Memory B cell (primary cell): ENCODE measurements at regions not wholly inside any gene's neighbourhood (a gene's known extent, or its start where the extent isn't known, plus 50 kb on each side); places are given as distances from the start of the nearest gene placed in this dataset.

Source experiments
- ATAC-seq: fragments of 150-1000 bp; cut with Tn5 transposase; 2 replicates; pipeline ENCODE4 v1.10.0; 2021; ENCODE audit warnings: low read depth, mild to moderate bottlenecking, moderate library complexity
- DNase-seq, 2 donors: peaks; one replicate each; pipeline ENCODE4 v3.0.0; 2022; ENCODE audit warnings: low spot score in 2 of 2
- H3K27ac Mint-ChIP-seq: one replicate; pipeline ENCODE4 v1.8.0; 2022; ENCODE audit warnings: mild to moderate bottlenecking, moderate library complexity, mixed read lengths
- H3K27me3 Mint-ChIP-seq: one replicate; pipeline ENCODE4 v1.8.0; 2022; ENCODE audit warnings: mixed read lengths
- H3K36me3 Mint-ChIP-seq: one replicate; pipeline ENCODE4 v1.8.0; 2022; ENCODE audit warnings: mild to moderate bottlenecking, mixed read lengths
- H3K4me1 Mint-ChIP-seq: one replicate; pipeline ENCODE4 v1.8.0; 2022; ENCODE audit warnings: mixed read lengths
- H3K4me3 Mint-ChIP-seq: one replicate; pipeline ENCODE4 v1.8.0; 2022; ENCODE audit warnings: mild to moderate bottlenecking, moderate library complexity, mixed read lengths
- H3K9me3 Mint-ChIP-seq: one replicate; pipeline ENCODE4 v1.8.0; 2022; ENCODE audit warnings: mixed read lengths

DNA sequence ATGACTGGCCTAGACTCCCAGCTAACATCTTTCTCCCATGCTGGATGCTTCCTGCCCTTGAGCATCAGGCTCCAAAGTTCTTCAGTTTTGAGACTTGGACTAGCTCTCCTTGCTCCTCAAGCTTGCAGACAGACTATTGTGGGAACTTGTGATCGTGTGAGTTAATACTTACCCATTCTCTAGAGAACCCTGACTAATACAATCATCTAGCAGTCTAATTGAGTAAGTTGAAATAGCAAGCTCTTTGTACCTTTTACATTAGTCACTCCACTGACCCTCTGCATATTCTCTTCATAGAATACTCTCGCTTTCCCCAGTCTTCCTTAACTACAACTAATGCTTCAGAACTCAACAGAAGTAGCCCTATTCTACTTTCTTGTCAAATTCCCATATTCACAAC, 434.6 kb upstream of the NXPH2 start:
- Mint-ChIP-seq H3K27ac (no peak overlapping the region), H3K9me3 (peaks cover 3% of the 10 kb centered on the region), H3K27me3 (no peaks in the 10 kb centered on the region), H3K4me3 (no peak overlapping the region), H3K4me1 (no peaks in the 10 kb centered on the region), H3K36me3 (no peaks in the 10 kb centered on the region)
- ATAC-seq, result no peak
- DNase-seq, result no peak

DNA sequence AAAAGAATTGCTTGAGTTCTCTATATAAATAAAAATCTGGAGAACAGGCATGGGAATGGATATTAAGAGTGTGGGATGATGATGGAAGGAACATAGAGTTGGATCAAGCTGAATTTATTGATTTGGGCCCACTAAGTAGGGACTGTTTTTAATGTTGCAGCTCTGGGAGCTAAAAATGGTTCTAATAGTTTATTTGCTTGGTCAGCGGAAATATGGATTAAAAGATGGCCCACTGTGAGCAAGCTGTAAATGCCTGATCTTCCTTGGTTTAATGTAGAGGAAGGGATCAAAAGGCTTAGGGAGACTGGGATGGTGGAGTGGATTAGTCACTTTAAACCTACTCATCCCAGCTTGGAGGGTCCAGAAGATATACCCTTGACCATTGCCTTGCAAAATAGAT, 429.4 kb upstream of the NXPH2 start:
- DNase-seq (no peak), ATAC-seq (no peak)
- Mint-ChIP-seq H3K4me1 (no peaks in the 10 kb centered on the region), H3K4me3 (no peak overlapping the region), H3K27me3 (no peaks in the 10 kb centered on the region), H3K9me3 (peaks cover 3% of the 10 kb centered on the region), H3K27ac (no peak overlapping the region), H3K36me3 (no peaks in the 10 kb centered on the region)

GRCh38 chr2:139201516-139201915, 421.3 kb upstream of the NXPH2 start:
- Mint-ChIP-seq H3K9me3 (peaks cover 2% of the 10 kb centered on the region), H3K36me3 (no peaks in the 10 kb centered on the region), H3K27me3 (no peaks in the 10 kb centered on the region), H3K4me1 (no peaks in the 10 kb centered on the region), H3K4me3 (no peak overlapping the region), H3K27ac (no peak overlapping the region)
- DNase-seq (no peak), ATAC-seq (no peak)

DNA sequence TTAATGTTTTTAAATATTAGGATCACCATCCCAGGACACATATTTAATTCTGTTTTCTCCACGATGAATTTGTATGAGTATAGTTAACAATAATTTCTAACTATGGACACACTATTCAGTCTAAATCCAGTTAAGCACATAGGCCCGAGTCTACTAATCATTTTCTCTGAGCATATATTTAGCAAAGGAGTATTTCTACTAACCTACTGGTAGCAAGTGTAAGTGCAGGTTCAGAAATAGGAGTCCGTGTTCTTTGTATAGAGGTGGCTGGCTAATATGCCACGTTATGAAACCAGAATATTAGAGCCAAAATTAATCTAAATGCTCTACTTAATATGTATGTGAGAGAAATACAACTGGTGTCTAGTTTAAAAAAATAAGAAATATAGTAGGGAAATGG, 416.6 kb upstream of the NXPH2 start:
- ATAC-seq (no peak), DNase-seq (no peak)
- Mint-ChIP-seq H3K9me3 (peaks cover 6% of the 10 kb centered on the region), H3K4me1 (no peaks in the 10 kb centered on the region), H3K27ac (no peak overlapping the region), H3K36me3 (no peaks in the 10 kb centered on the region), H3K27me3 (no peaks in the 10 kb centered on the region), H3K4me3 (no peak overlapping the region)

DNA sequence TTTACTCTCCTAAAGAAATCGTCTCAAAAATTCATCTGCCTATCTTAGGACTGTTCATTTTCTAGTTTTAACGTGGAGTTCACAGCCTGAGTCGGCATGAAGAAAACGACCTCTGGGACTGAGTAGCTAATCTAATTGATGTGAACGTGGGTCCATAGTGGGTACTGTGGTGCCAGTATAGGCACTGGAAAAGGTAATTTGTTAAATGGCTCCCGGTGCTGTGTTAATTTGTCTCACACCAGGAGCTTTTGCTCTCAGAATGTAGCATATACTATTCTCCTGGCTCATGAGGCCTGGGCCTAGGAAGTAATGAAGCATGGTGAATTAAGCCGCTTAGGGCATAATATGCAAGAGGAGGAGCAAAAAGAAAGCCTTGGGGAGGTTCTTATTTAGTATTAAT, 414.4 kb upstream of the NXPH2 start:
- Mint-ChIP-seq H3K36me3 (no peaks in the 10 kb centered on the region), H3K27me3 (no peaks in the 10 kb centered on the region), H3K9me3 (peaks cover 8% of the 10 kb centered on the region), H3K4me1 (no peaks in the 10 kb centered on the region), H3K27ac (no peak overlapping the region), H3K4me3 (no peak overlapping the region)
- ATAC-seq, result no peak
- no peak for DNase-seq

- Mint-ChIP-seq H3K4me3 (no peak overlapping the region), H3K36me3 (no peaks in the 10 kb centered on the region), H3K27me3 (no peaks in the 10 kb centered on the region), H3K9me3 (peaks cover 1% of the 10 kb centered on the region), H3K27ac (no peak overlapping the region), H3K4me1 (no peaks in the 10 kb centered on the region)
- ATAC-seq (no peak), DNase-seq (no peak)
Observed at GRCh38 chr2:139177041-139177440, 396.9 kb upstream of the NXPH2 start.

GRCh38 chr2:139175510-139175909, 395.3 kb upstream of the NXPH2 start:
- no peaks in the 10 kb centered on the region for H3K9me3 Mint-ChIP-seq
- H3K4me1 Mint-ChIP-seq, result no peaks in the 10 kb centered on the region
- no peaks in the 10 kb centered on the region for H3K27me3 Mint-ChIP-seq

DNA sequence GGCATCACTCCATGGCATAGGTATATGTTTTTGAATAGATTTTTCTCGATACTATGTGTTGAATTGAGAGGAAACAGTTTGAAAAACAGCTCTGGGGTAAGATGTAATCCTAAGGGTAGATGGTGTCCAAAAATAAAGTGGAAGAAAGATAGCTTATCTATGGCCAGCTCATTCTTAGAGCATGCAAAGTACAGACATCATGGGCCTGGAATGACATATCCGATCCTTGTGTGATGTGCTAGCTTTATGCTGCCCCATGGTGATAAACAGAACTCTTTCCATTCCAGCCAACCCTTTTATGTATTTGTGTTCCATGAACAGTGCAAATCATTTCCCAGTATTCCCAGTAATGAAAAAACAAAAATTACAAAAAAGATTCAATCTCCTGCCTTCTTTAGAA, 390.2 kb upstream of the NXPH2 start:
- DNase-seq (no peak), ATAC-seq (no peak)
- H3K4me1 Mint-ChIP-seq, result no peaks in the 10 kb centered on the region
- no peaks in the 10 kb centered on the region for H3K9me3 Mint-ChIP-seq
- no peaks in the 10 kb centered on the region for H3K27me3 Mint-ChIP-seq
- no peaks in the 10 kb centered on the region for H3K36me3 Mint-ChIP-seq
- H3K4me3 Mint-ChIP-seq, result no peak overlapping the region
- H3K27ac Mint-ChIP-seq, result no peak overlapping the region

More at GRCh38 chr2:139175510-139175909, 395.3 kb upstream of the NXPH2 start:
- no peak for ATAC-seq
- Mint-ChIP-seq H3K36me3 (no peaks in the 10 kb centered on the region), H3K4me3 (no peak overlapping the region), H3K27ac (no peak overlapping the region)
- no peak for DNase-seq

GRCh38 chr2:139165601-139166000, 385.4 kb upstream of the NXPH2 start:
- Mint-ChIP-seq H3K27ac (no peak overlapping the region), H3K4me3 (no peak overlapping the region), H3K4me1 (no peaks in the 10 kb centered on the region), H3K27me3 (no peaks in the 10 kb centered on the region), H3K9me3 (peaks cover 2% of the 10 kb centered on the region), H3K36me3 (no peaks in the 10 kb centered on the region)
- DNase-seq, result no peak
- ATAC-seq, result no peak

DNA sequence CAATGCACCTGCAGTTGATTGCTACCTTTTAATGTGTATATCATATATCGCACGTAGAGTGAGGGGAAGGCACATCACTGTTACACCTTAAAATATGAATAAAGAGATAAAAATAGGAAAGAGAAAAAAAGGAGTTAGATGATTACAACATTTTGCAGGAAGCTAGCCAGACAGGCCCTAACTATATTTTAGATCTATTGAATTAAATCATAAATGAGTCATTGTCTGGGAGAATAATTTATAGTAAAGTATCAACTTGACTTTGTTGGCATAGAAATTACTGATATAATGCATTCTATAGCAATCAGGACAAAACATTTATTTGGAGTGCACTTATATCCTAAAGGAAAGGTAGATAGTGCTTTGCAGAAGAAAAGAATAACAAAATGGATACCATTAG, 384.9 kb upstream of the NXPH2 start:
- DNase-seq (no peak), ATAC-seq (no peak)
- Mint-ChIP-seq H3K27ac (no peak overlapping the region), H3K27me3 (no peaks in the 10 kb centered on the region), H3K4me3 (no peak overlapping the region), H3K9me3 (peaks cover 2% of the 10 kb centered on the region), H3K36me3 (no peaks in the 10 kb centered on the region), H3K4me1 (no peaks in the 10 kb centered on the region)

DNA sequence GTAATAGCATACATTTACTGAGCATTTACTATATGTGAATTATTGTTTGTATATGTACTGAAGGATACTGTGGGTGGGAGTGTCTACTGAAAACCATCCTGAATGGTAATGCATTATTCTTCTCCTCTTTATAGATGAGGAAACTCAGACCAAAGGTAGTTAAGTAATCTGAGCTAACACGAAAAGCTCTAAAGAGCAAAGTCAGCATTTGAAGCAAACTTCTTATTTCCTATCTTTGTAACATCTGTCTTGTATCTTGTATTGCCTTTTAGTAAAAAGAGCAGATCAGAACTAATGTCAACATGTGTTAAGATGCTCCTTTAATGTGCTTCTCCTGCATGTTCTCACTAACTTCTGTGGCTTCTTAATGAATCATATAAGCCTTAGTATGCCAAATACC, 382.8 kb upstream of the NXPH2 start:
- Mint-ChIP-seq H3K27ac (no peak overlapping the region), H3K27me3 (no peaks in the 10 kb centered on the region), H3K4me3 (no peak overlapping the region), H3K4me1 (no peaks in the 10 kb centered on the region), H3K9me3 (peaks cover 2% of the 10 kb centered on the region), H3K36me3 (no peaks in the 10 kb centered on the region)
- DNase-seq (no peak), ATAC-seq (no peak)

DNA sequence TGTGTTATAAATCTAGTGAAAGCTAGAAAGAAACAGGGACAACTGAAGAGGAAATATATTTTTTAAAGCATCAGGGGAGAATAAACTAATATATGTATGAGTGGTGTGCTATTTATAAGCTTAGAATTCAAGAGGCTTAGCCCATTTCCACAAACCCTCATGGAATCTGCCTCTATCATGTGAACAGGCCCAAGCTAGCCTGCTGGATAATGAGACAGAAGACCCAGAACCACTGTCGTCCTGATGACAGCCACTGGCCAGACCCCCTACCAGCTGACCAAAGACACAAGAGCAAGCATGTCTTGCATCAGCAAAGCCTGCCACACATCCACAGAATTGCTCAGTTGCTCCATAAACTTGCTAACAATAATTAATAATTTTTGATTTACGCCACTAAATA, 382.3 kb upstream of the NXPH2 start:
- Mint-ChIP-seq H3K36me3 (no peaks in the 10 kb centered on the region), H3K9me3 (peaks cover 2% of the 10 kb centered on the region), H3K4me3 (no peak overlapping the region), H3K27ac (no peak overlapping the region), H3K4me1 (no peaks in the 10 kb centered on the region), H3K27me3 (no peaks in the 10 kb centered on the region)
- DNase-seq (no peak), ATAC-seq (no peak)

GRCh38 chr2:139160836-139161235, 380.6 kb upstream of the NXPH2 start:
- peaks cover 5% of the 10 kb centered on the region for H3K9me3 Mint-ChIP-seq
- H3K4me3 Mint-ChIP-seq, result no peak overlapping the region
- DNase-seq (no peak), ATAC-seq (no peak)
- no peaks in the 10 kb centered on the region for H3K27me3 Mint-ChIP-seq
- H3K36me3 Mint-ChIP-seq, result no peaks in the 10 kb centered on the region
- no peaks in the 10 kb centered on the region for H3K4me1 Mint-ChIP-seq
- H3K27ac Mint-ChIP-seq, result no peak overlapping the region

- no peaks in the 10 kb centered on the region for H3K27me3 Mint-ChIP-seq
- H3K9me3 Mint-ChIP-seq, result peaks cover 6% of the 10 kb centered on the region
- ATAC-seq (no peak), DNase-seq (no peak)
- H3K4me3 Mint-ChIP-seq, result no peak overlapping the region
- H3K4me1 Mint-ChIP-seq, result no peaks in the 10 kb centered on the region
- no peak overlapping the region for H3K27ac Mint-ChIP-seq
- H3K36me3 Mint-ChIP-seq, result no peaks in the 10 kb centered on the region
Observed at GRCh38 chr2:139159177-139159576, 379.0 kb upstream of the NXPH2 start.

- H3K9me3 Mint-ChIP-seq, result peaks cover 4% of the 10 kb centered on the region
- DNase-seq (no peak), ATAC-seq (no peak)
- H3K27ac Mint-ChIP-seq, result no peak overlapping the region
- H3K27me3 Mint-ChIP-seq, result no peaks in the 10 kb centered on the region
- H3K4me3 Mint-ChIP-seq, result no peak overlapping the region
- H3K36me3 Mint-ChIP-seq, result no peaks in the 10 kb centered on the region
- H3K4me1 Mint-ChIP-seq, result no peaks in the 10 kb centered on the region
Observed at GRCh38 chr2:139156730-139157129, 376.5 kb upstream of the NXPH2 start.

DNA sequence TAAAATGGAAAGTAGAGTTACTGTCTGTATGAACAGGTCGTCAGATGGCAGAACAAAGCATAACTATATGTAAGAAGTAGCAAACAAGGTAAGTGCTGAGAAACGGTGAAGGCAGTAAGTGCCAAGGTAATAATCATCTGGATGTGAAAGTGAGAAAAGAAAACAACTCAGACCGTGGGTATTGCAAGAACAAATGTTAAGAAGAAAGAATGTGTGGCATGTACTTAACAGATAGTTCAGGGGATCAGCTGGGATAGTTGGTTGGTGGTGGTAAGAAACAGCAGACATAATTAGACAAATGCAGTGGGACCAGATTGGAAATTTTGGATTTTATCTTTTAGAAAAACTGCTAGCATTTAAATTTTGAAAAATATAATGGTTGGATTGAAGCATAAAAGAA, 375.8 kb upstream of the NXPH2 start:
- H3K4me3 Mint-ChIP-seq, result no peak overlapping the region
- H3K27ac Mint-ChIP-seq, result no peak overlapping the region
- DNase-seq (no peak), ATAC-seq (no peak)
- peaks cover 4% of the 10 kb centered on the region for H3K9me3 Mint-ChIP-seq
- no peaks in the 10 kb centered on the region for H3K4me1 Mint-ChIP-seq
- H3K36me3 Mint-ChIP-seq, result no peaks in the 10 kb centered on the region
- H3K27me3 Mint-ChIP-seq, result no peaks in the 10 kb centered on the region
